Upper lobe of left lung (tissue), 6 donors: ENCODE measurements at regions not wholly inside any gene's neighbourhood (a gene's known extent, or its start where the extent isn't known, plus 50 kb on each side); places are given as distances from the start of the nearest gene placed in this dataset.

ENCODE experiments used
- ATAC-seq, 2 donors: fragments of 200-7000 bp; cut with Tn5 transposase; one replicate each; pipeline ENCODE4 v1.9.1; 2022; ENCODE audit warnings: mild to moderate bottlenecking in 2 of 2, moderate library complexity in 2 of 2; ENCODE audit not compliant: low FRiP score in 2 of 2
- DNase-seq, 2 donors: peaks; one replicate each; pipeline ENCODE4 v3.0.0-alpha.2; 2019 to 2020
- H3K27ac ChIP-seq, 4 donors: fragments of 200-600 bp; sonication (generic); one replicate each; pipeline ENCODE4 v1.5.1; 2016 to 2019
- H3K27me3 ChIP-seq, 4 donors: fragments of 200-600 bp; sonication (generic); one replicate each; pipeline ENCODE4 v1.5.1; 2017 to 2019
- H3K36me3 ChIP-seq, 4 donors: fragments of 200-600 bp; sonication (generic); one replicate each; pipeline ENCODE4 v1.5.1; 2016 to 2019
- H3K4me1 ChIP-seq, 4 donors: fragments of 200-600 bp; sonication (generic); one replicate each; pipeline ENCODE4 v1.5.1; 2018 to 2019
- H3K4me3 ChIP-seq, 4 donors: fragments of 200-600 bp; sonication (generic); one replicate each; pipeline ENCODE4 v1.5.1; 2017 to 2019; ENCODE audit warnings: mild to moderate bottlenecking in 2 of 4, moderate library complexity in 1 of 4
- H3K9me3 ChIP-seq, 4 donors: fragments of 200-600 bp; sonication (generic); one replicate each; pipeline ENCODE4 v1.5.1; 2018 to 2019
- EP300 ChIP-seq, 4 donors: sonication (generic); formaldehyde crosslinking; IDR thresholded peaks; one replicate each; pipeline ENCODE4 v1.5.1; 2017; ENCODE audit warnings: antibody characterized with exemption in 4 of 4, control low read depth in 2 of 4
- POLR2A ChIP-seq, 4 donors: fragments of 450-650 bp; IDR thresholded peaks; one replicate each; pipeline ENCODE4 v1.5.1; 2016 to 2017; ENCODE audit warnings: antibody characterized with exemption in 4 of 4, mild to moderate bottlenecking in 2 of 4
- POLR2AphosphoS5 ChIP-seq, 2 donors: sonication (generic); formaldehyde crosslinking; IDR thresholded peaks; one replicate each; pipeline ENCODE4 v1.5.1; 2017; ENCODE audit warnings: antibody characterized with exemption in 2 of 2
- WGBS, 2 donors: methylation state at CpG; one replicate each; pipeline ENCODE4 v1.1.5; 2017 to 2018; 5-methylcytosine and 5-hydroxymethylcytosine counted together
- TF ChIP-seq, protein P1 (sequence below), 6 experiments: fragments of 450-650 bp in 4 of 6; fragments of 200-600 bp in 2 of 6; sonication (generic) in 2 of 6; IDR thresholded peaks; one replicate each; pipeline ENCODE4 v1.5.1; 2016 to 2019; ENCODE audit warnings: antibody characterized with exemption in 6 of 6
- donor health status: DM: no; HTN: no; CAD: no; lungs with moderate emphysema.
- donor health status: DM: no; HTN: yes; CAD: no; lungs with severe emphysema.

DNA sequence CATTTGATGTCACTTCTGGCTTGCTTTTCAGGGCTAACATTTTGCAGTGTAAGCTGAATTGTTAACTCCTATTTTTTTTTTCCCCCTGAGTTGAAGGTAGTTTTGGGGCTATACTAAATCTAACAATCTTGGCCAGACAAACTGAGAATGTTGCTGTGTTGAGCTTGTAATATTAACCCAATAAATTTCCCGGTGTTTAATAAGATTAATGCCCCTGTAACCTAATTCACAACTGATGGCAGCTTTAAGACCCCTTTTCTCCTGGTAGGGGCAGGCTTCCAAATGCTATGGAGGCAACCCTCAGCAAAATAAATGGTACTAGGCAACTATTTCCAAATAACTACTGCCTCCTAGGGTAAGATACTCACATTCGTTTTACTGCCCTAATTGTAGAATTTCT lies 549.6 kb upstream of the KIF2B start:
- H3K4me3 ChIP-seq: no peak overlapping the region
- no peaks in the 10 kb centered on the region for H3K27me3 ChIP-seq
- 73 to 81% methylated on average over 2 of the region's 2 CpGs for WGBS, 2 donors
- no peaks in the 10 kb centered on the region for H3K9me3 ChIP-seq
- no peaks in the 10 kb centered on the region for H3K4me1 ChIP-seq
- DNase-seq (no peak), ATAC-seq (no peak)
- TF ChIP-seq, protein P1, sequence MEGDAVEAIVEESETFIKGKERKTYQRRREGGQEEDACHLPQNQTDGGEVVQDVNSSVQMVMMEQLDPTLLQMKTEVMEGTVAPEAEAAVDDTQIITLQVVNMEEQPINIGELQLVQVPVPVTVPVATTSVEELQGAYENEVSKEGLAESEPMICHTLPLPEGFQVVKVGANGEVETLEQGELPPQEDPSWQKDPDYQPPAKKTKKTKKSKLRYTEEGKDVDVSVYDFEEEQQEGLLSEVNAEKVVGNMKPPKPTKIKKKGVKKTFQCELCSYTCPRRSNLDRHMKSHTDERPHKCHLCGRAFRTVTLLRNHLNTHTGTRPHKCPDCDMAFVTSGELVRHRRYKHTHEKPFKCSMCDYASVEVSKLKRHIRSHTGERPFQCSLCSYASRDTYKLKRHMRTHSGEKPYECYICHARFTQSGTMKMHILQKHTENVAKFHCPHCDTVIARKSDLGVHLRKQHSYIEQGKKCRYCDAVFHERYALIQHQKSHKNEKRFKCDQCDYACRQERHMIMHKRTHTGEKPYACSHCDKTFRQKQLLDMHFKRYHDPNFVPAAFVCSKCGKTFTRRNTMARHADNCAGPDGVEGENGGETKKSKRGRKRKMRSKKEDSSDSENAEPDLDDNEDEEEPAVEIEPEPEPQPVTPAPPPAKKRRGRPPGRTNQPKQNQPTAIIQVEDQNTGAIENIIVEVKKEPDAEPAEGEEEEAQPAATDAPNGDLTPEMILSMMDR (IDR thresholded peaks at IDR 0.05): no peak
- TF ChIP-seq POLR2A (IDR thresholded peaks at IDR 0.05) (no peak), POLR2AphosphoS5 (IDR thresholded peaks at IDR 0.05) (no peak), EP300 (IDR thresholded peaks at IDR 0.05) (no peak)
- H3K27ac ChIP-seq: no peak overlapping the region
- H3K36me3 ChIP-seq: no peaks in the 10 kb centered on the region

DNA sequence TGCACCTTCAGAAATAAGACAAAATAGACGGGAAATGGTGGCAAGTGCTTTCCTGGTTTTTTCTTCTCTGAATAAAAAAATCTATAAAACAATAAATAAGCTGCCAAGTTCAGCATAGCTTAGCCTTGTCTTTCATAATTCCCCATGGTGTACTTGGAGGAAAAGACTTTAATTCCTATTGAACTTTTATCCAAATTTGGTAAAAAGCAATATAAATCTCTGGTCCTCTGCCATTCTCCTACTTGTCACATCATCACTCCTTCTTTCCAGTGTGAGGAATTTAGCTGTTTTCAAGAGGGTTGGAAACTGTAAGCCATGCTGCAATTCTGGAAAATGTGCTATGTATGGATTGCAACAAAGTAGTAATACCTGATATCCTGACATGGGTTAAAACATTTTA lies 551.8 kb upstream of the KIF2B start:
- no peak overlapping the region for H3K27ac ChIP-seq
- H3K27me3 ChIP-seq: no peaks in the 10 kb centered on the region
- no peaks in the 10 kb centered on the region for H3K9me3 ChIP-seq
- no peak for ATAC-seq
- no peak for TF ChIP-seq POLR2A (IDR thresholded peaks at IDR 0.05)
- no peak for TF ChIP-seq POLR2AphosphoS5 (IDR thresholded peaks at IDR 0.05)
- TF ChIP-seq, protein P1 (IDR thresholded peaks at IDR 0.05): no peak
- TF ChIP-seq EP300 (IDR thresholded peaks at IDR 0.05): no peak
- no peaks in the 10 kb centered on the region for H3K4me1 ChIP-seq
- no peaks in the 10 kb centered on the region for H3K36me3 ChIP-seq
- DNase-seq: no peak
- WGBS, 2 donors: 57 to 73% methylated on average over 1 of the region's 1 CpG
- no peak overlapping the region for H3K4me3 ChIP-seq

- Histone ChIP-seq H3K27me3 (no peaks in the 10 kb centered on the region), H3K27ac (no peak overlapping the region), H3K9me3 (no peaks in the 10 kb centered on the region), H3K36me3 (no peaks in the 10 kb centered on the region), H3K4me3 (no peak overlapping the region), H3K4me1 (no peaks in the 10 kb centered on the region)
- ATAC-seq: no peak
- TF ChIP-seq, protein P1 (IDR thresholded peaks at IDR 0.05): no peak
- no peak for TF ChIP-seq POLR2A (IDR thresholded peaks at IDR 0.05)
- TF ChIP-seq POLR2AphosphoS5 (IDR thresholded peaks at IDR 0.05): no peak
- no peak for TF ChIP-seq EP300 (IDR thresholded peaks at IDR 0.05)
- no peak for DNase-seq
- WGBS, 2 donors: 90 to 100% methylated on average over 1 of the region's 1 CpG
These were observed 558.0 kb upstream of the KIF2B start for GRCh38 chr17:53264730-53265129.

GRCh38 chr17:53253956-53254597 lies 568.6 kb upstream of the KIF2B start:
- 0% methylated on average over 1 of the region's 1 CpG; no CpG with 5 or more reads in 1 of the 2 donors for WGBS, 2 donors
- no peaks in the 10 kb centered on the region for H3K4me1 ChIP-seq

More at GRCh38 chr17:53253956-53254597, 568.6 kb upstream of the KIF2B start:
- Histone ChIP-seq H3K9me3 (no peaks in the 10 kb centered on the region), H3K4me3 (no peak overlapping the region), H3K36me3 (no peaks in the 10 kb centered on the region), H3K27me3 (no peaks in the 10 kb centered on the region), H3K27ac (no peak overlapping the region)
- DNase-seq: no peak
- TF ChIP-seq, protein P1 (IDR thresholded peaks at IDR 0.05): no peak
- TF ChIP-seq EP300 (IDR thresholded peaks at IDR 0.05) (no peak), POLR2A (IDR thresholded peaks at IDR 0.05) (no peak), POLR2AphosphoS5 (IDR thresholded peaks at IDR 0.05) (no peak)
- ATAC-seq: peak in 1 of 2 donors; percentile 61
